GM19099 (cell line): ENCODE measurements at regions not wholly inside any gene's neighbourhood (a gene's known extent, or its start where the extent isn't known, plus 50 kb on each side); places are given as distances from the start of the nearest gene placed in this dataset.

ENCODE experiments used
- POLR2A ChIP-seq: IDR thresholded peaks from 3 replicates; pipeline ENCODE4 v1.6.1; 2011; ENCODE audit warnings: low read depth; ENCODE audit not compliant: insufficient read length; ENCODE audit errors: extremely low read depth

- no peak for TF ChIP-seq POLR2A
Observed at GRCh38 chr2:176621350-176621749, 352.1 kb downstream of the MTX2 start.

GRCh38 chr2:176622792-176623191, 353.6 kb downstream of the MTX2 start:
- no peak for TF ChIP-seq POLR2A

- no peak for TF ChIP-seq POLR2A
Observed at GRCh38 chr2:176626796-176627195, 357.6 kb downstream of the MTX2 start.

- no peak for TF ChIP-seq POLR2A
Observed at GRCh38 chr2:176628438-176628837, 359.2 kb downstream of the MTX2 start.

GRCh38 chr2:176633754-176634153, 364.5 kb downstream of the MTX2 start:
- no peak for TF ChIP-seq POLR2A

GRCh38 chr2:176636401-176636800, 367.2 kb downstream of the MTX2 start:
- TF ChIP-seq POLR2A = no peak

- TF ChIP-seq POLR2A = no peak
Observed at GRCh38 chr2:176637142-176637485, 367.9 kb downstream of the MTX2 start.

- no peak for TF ChIP-seq POLR2A
Observed at GRCh38 chr2:176637486-176638166, 368.4 kb downstream of the MTX2 start.

- TF ChIP-seq POLR2A = no peak
Observed at GRCh38 chr2:176638167-176639015, 369.1 kb downstream of the MTX2 start.

GRCh38 chr2:176639016-176639343, 369.7 kb downstream of the MTX2 start:
- TF ChIP-seq POLR2A = no peak

GRCh38 chr2:176639671-176640070, 370.4 kb downstream of the MTX2 start:
- no peak for TF ChIP-seq POLR2A

GRCh38 chr2:176641436-176641835, 372.2 kb downstream of the MTX2 start:
- TF ChIP-seq POLR2A = no peak

GRCh38 chr2:176642074-176642473, 372.8 kb downstream of the MTX2 start:
- TF ChIP-seq POLR2A = no peak

- no peak for TF ChIP-seq POLR2A
Observed at GRCh38 chr2:176643646-176644045, 374.4 kb downstream of the MTX2 start.

- no peak for TF ChIP-seq POLR2A
Observed at GRCh38 chr2:176645494-176645893, 376.3 kb downstream of the MTX2 start.

- no peak for TF ChIP-seq POLR2A
Observed at GRCh38 chr2:176646033-176646615, 376.9 kb downstream of the MTX2 start.

- TF ChIP-seq POLR2A = no peak
Observed at GRCh38 chr2:176647325-176648165, 378.3 kb downstream of the MTX2 start.
